H1 (cell line): ENCODE measurements at regions not wholly inside any gene's neighbourhood (a gene's known extent, or its start where the extent isn't known, plus 50 kb on each side); places are given as distances from the start of the nearest gene placed in this dataset.

Experiments used
- CTCF ChIA-PET: fragments of 300-600 bp; sonication (Branson Sonifier 250); formaldehyde crosslinking; loops from one replicate; lab custom pipeline; 2021; ENCODE audit not compliant: partially characterized antibody; lab: Charles Lee
- POLR2A ChIA-PET: fragments of 300-600 bp; sonication (Branson Sonifier 250); formaldehyde crosslinking; loops from one replicate; lab custom pipeline; 2021; ENCODE audit warnings: inconsistent platforms; ENCODE audit not compliant: partially characterized antibody; lab: Charles Lee
- DNase-seq, 2 experiments: peaks; one replicate each; pipeline versions ENCODE4 v3.0.0 to v3.0.0-alpha.2; 2010 to 2022; ENCODE audit warnings: low spot score in 2 of 2, low read depth in 1 of 2, mixed read lengths in 1 of 2
- FAIRE-seq: peaks from 2 replicates; lab custom pipeline; 2011; peaks lifted over from hg19 to GRCh38; lab: Jason Lieb, UNC
- H2AFZ ChIP-seq: 2 replicates; pipeline ENCODE4 v1.8.1; 2012; ENCODE audit warnings: low read length, inconsistent platforms
- H2AK5ac ChIP-seq: 2 replicates; pipeline ENCODE4 v1.6.1; 2013; ENCODE audit warnings: low read depth, low read length
- H2BK120ac ChIP-seq: replicated peaks from 2 replicates; pipeline ENCODE3; 2013; ENCODE audit warnings: low read depth, low read length, inconsistent platforms
- H2BK12ac ChIP-seq: 2 replicates; pipeline ENCODE4 v1.6.1; 2013; ENCODE audit warnings: low read depth, low read length
- H2BK15ac ChIP-seq: 2 replicates; pipeline ENCODE4 v1.6.1; 2013; ENCODE audit warnings: low read length
- H2BK20ac ChIP-seq: 2 replicates; pipeline ENCODE4 v1.6.1; 2013; ENCODE audit warnings: low read length
- H2BK5ac ChIP-seq: 2 replicates; pipeline ENCODE4 v1.6.1; 2013; ENCODE audit warnings: low read depth, low read length
- H3K14ac ChIP-seq: 2 replicates; pipeline ENCODE4 v1.6.1; 2013; ENCODE audit warnings: inconsistent platforms; ENCODE audit not compliant: insufficient read length
- H3K18ac ChIP-seq: 2 replicates; pipeline ENCODE4 v1.6.1; 2013; ENCODE audit warnings: low read length; ENCODE audit errors: extremely low read depth
- H3K23ac ChIP-seq: 2 replicates; pipeline ENCODE4 v1.6.1; 2013; ENCODE audit warnings: inconsistent platforms; ENCODE audit not compliant: insufficient read length
- H3K23me2 ChIP-seq: 2 replicates; pipeline ENCODE4 v1.6.1; 2013; ENCODE audit warnings: low read depth, low read length
- H3K27ac ChIP-seq: 2 replicates; pipeline ENCODE4 v1.6.1; 2011; ENCODE audit warnings: low read depth, low read length, inconsistent platforms
- H3K27me3 ChIP-seq, 4 experiments: replicated peaks in 1 of 4; 1 replicate in 1 of 4; 2 replicates in 3 of 4; pipeline versions ENCODE4 v1.6.1 to v1.8.1; 2011 to 2013; ENCODE audit warnings: low read length in 3 of 4, mild to moderate bottlenecking in 3 of 4, inconsistent platforms in 2 of 4, mixed read lengths in 2 of 4, moderate library complexity in 1 of 4; ENCODE audit not compliant: control insufficient read depth in 3 of 4, insufficient read depth in 3 of 4; ENCODE audit errors: extremely low read depth in 1 of 4
- H3K36me3 ChIP-seq, 4 experiments: 2 replicates each; pipeline versions ENCODE4 v1.6.1 to v1.8.1; 2011 to 2013; ENCODE audit warnings: mild to moderate bottlenecking in 4 of 4, low read length in 3 of 4, moderate library complexity in 2 of 4, control low read depth in 1 of 4, inconsistent platforms in 1 of 4; ENCODE audit not compliant: insufficient read depth in 4 of 4, control insufficient read depth in 2 of 4
- H3K4ac ChIP-seq: replicated peaks from 2 replicates; pipeline ENCODE3; 2013; ENCODE audit warnings: low read length, low read depth, mixed read lengths, inconsistent platforms; ENCODE audit not compliant: insufficient read length
- H3K4me1 ChIP-seq, 4 experiments: replicated peaks in 1 of 4; 1 replicate in 1 of 4; 2 replicates in 3 of 4; pipeline versions ENCODE4 v1.6.1 to v1.8.1; 2011 to 2013; ENCODE audit warnings: low read length in 3 of 4, inconsistent platforms in 2 of 4, mixed read lengths in 1 of 4; ENCODE audit not compliant: insufficient read depth in 4 of 4, control insufficient read depth in 3 of 4
- H3K4me2 ChIP-seq, 2 experiments: 2 replicates each; pipeline versions ENCODE4 v1.6.1 to v1.8.1; 2011 to 2013; ENCODE audit warnings: low read depth in 2 of 2, low read length in 2 of 2, control low read depth in 1 of 2, inconsistent platforms in 1 of 2, mild to moderate bottlenecking in 1 of 2; ENCODE audit not compliant: insufficient read depth in 1 of 2
- H3K4me3 ChIP-seq, 4 experiments: fragments of 200-600, 300-600 bp in 1 of 4; sonication (generic), shearing (Covaris generic), sonication (Bioruptor Twin) in 1 of 4; 2 replicates each; pipeline versions ENCODE4 v1.5.1 to v1.8.1; 2011 to 2016; ENCODE audit warnings: low read length in 4 of 4, low read depth in 3 of 4, control low read depth in 2 of 4, inconsistent platforms in 2 of 4, mild to moderate bottlenecking in 2 of 4, mixed read lengths in 1 of 4, moderate library complexity in 1 of 4; ENCODE audit not compliant: insufficient read depth in 2 of 4; ENCODE audit errors: extremely low read depth in 1 of 4
- H3K56ac ChIP-seq: replicated peaks from 2 replicates; pipeline ENCODE3; 2013; ENCODE audit warnings: low read depth, mild to moderate bottlenecking, mixed read lengths, low read length, inconsistent platforms; ENCODE audit not compliant: insufficient read length
- H3K79me1 ChIP-seq: 2 replicates; pipeline ENCODE4 v1.6.1; 2013; ENCODE audit warnings: low read depth, low read length, control low read depth
- H3K79me2 ChIP-seq, 2 experiments: 2 replicates each; pipeline versions ENCODE4 v1.6.1 to v1.8.1; 2012 to 2013; ENCODE audit warnings: low read length in 2 of 2, mild to moderate bottlenecking in 2 of 2, inconsistent platforms in 1 of 2; ENCODE audit not compliant: insufficient read depth in 2 of 2, control insufficient read depth in 1 of 2
- H3K9ac ChIP-seq, 4 experiments: replicated peaks in 1 of 4; 1 replicate in 1 of 4; 2 replicates in 3 of 4; pipeline versions ENCODE4 v1.6.1 to v1.8.1; 2011 to 2013; ENCODE audit warnings: low read depth in 3 of 4, low read length in 3 of 4, control low read depth in 2 of 4, mild to moderate bottlenecking in 2 of 4, moderate library complexity in 2 of 4, inconsistent platforms in 1 of 4; ENCODE audit errors: extremely low read depth in 1 of 4
- H3K9me3 ChIP-seq, 2 experiments: 2 replicates each; pipeline versions ENCODE4 v1.6.1 to v1.8.1; 2012 to 2013; ENCODE audit warnings: mild to moderate bottlenecking in 2 of 2, moderate library complexity in 2 of 2, control low read depth in 1 of 2, inconsistent platforms in 1 of 2, low read depth in 1 of 2, low read length in 1 of 2, mixed read lengths in 1 of 2; ENCODE audit not compliant: insufficient read depth in 2 of 2
- H4K20me1 ChIP-seq, 2 experiments: replicated peaks in 1 of 2; 2 replicates each; pipeline versions ENCODE3 to v1.8.1; 2011 to 2013; ENCODE audit warnings: inconsistent platforms in 2 of 2, low read length in 2 of 2, mild to moderate bottlenecking in 1 of 2; ENCODE audit not compliant: insufficient read depth in 2 of 2, control insufficient read depth in 1 of 2
- H4K5ac ChIP-seq: 2 replicates; pipeline ENCODE4 v1.6.1; 2013; ENCODE audit warnings: low read length, low read depth, mixed read lengths, inconsistent platforms; ENCODE audit not compliant: insufficient read length
- H4K8ac ChIP-seq: 2 replicates; pipeline ENCODE4 v1.8.0; 2013; ENCODE audit warnings: mild to moderate bottlenecking, moderate library complexity, low read length, inconsistent platforms; ENCODE audit not compliant: insufficient read depth; ENCODE audit errors: extremely low read depth
- H4K91ac ChIP-seq: replicated peaks from 2 replicates; pipeline ENCODE3; 2013; ENCODE audit warnings: low read length, mixed read lengths, inconsistent platforms; ENCODE audit not compliant: insufficient read length
- CHD1 ChIP-seq: IDR thresholded peaks from 2 replicates; pipeline ENCODE4 v1.6.1; 2012; ENCODE audit warnings: low read depth, low read length, improper control_type of control experiment
- KDM1A ChIP-seq: fragments of 200-600, 300-600 bp; sonication (generic); IDR thresholded peaks from 2 replicates; pipeline ENCODE4 v1.7.1; 2016; ENCODE audit warnings: mild to moderate bottlenecking, low read length, borderline replicate concordance
- MAX ChIP-seq: IDR thresholded peaks from 2 replicates; pipeline ENCODE4 v1.6.1; 2012; ENCODE audit warnings: inconsistent platforms
- WGBS, 2 experiments: shearing (Covaris generic) in 1 of 2; methylation state at CpG; one replicate each; pipeline versions ENCODE4 v1.1.6 to v1.1.7; 2013 to 2015; ENCODE audit warnings: low lambda C conversion rate in 2 of 2, mixed read lengths in 2 of 2, inconsistent platforms in 1 of 2, low coverage in 1 of 2, missing lambda C conversion rate in 1 of 2; ENCODE audit not compliant: insufficient replicate concordance in 2 of 2, insufficient coverage in 1 of 2, insufficient read length in 1 of 2; ENCODE audit errors: extremely low coverage in 1 of 2, missing lambda C conversion rate in 1 of 2; 5-methylcytosine and 5-hydroxymethylcytosine counted together
- TF ChIP-seq, protein P1 (sequence below): IDR thresholded peaks from 2 replicates; pipeline ENCODE4 v1.6.1; 2012; ENCODE audit warnings: inconsistent platforms

DNA sequence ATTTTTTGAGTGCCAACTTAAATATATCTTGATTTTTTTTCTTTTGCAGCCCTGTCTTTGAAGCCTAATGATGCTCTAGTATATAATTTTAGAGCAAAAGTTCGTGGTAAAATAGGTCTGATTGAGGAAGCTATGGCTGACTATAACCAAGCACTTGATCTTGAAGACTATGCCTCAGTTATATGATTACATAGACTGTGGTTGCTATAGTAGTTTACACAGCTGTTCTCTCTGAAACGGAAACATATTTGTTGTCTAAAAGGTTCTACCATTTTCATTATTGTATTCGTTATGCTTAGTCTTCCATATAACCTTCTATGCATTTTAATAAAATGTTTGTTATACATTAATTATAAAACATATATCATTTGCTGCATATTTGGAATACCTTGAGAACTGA lies 246.7 kb downstream of the TTC6 start:
- Histone ChIP-seq H3K27ac (no peak overlapping the region), H3K4me3 (no peak overlapping the region), H2BK120ac (no peak overlapping the region), H4K5ac (no peak overlapping the region), H2BK12ac (no peak overlapping the region), H3K4ac (no peak overlapping the region), H3K79me2 (no peaks in the 10 kb centered on the region), H3K23ac (no peak overlapping the region), H3K18ac (no peak overlapping the region), H3K56ac (no peak overlapping the region), H2BK20ac (no peak overlapping the region), H3K9me3 (no peaks in the 10 kb centered on the region), H3K23me2 (no peaks in the 10 kb centered on the region), H4K8ac (no peak overlapping the region), H3K9ac (no peak overlapping the region), H2BK15ac (no peak overlapping the region), H4K20me1 (no peaks in the 10 kb centered on the region), H3K79me1 (no peaks in the 10 kb centered on the region), H2AFZ (no peak overlapping the region), H2AK5ac (no peak overlapping the region), H3K14ac (no peak overlapping the region), H3K4me1 (no peaks in the 10 kb centered on the region), H3K36me3 (no peaks in the 10 kb centered on the region), H3K4me2 (no peak overlapping the region), H4K91ac (no peak overlapping the region), H2BK5ac (no peak overlapping the region), H3K27me3 (peaks cover 0 to 1% (median 0%) of the 10 kb centered on the region in 4 experiments; a peak in 1 of 7 replicates)
- POLR2A ChIA-PET, result no interaction called here
- DNase-seq (no peak), FAIRE-seq (no peak)
- CTCF ChIA-PET, result interaction anchor here (0.9 to 1.6 kb wide), 2 partner anchors 9 to 32 kb away, joined by 4 read pairs; no protein-coding TSS in a partner anchor
- 85% methylated on average over 3 of the region's 3 CpGs; no CpG with 5 or more reads in 1 of the 2 experiments for WGBS, 2 experiments
- TF ChIP-seq, protein P1, sequence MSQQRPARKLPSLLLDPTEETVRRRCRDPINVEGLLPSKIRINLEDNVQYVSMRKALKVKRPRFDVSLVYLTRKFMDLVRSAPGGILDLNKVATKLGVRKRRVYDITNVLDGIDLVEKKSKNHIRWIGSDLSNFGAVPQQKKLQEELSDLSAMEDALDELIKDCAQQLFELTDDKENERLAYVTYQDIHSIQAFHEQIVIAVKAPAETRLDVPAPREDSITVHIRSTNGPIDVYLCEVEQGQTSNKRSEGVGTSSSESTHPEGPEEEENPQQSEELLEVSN, result no peak
- no peak for TF ChIP-seq KDM1A
- no peak for TF ChIP-seq MAX
- TF ChIP-seq CHD1, result no peak
